ENCODE measurements at regions not wholly inside any gene's neighbourhood (a gene's known extent, or its start where the extent isn't known, plus 50 kb on each side); places are given as distances from the start of the nearest gene placed in this dataset.
"Not testable (repeated sequence)": the region's sequence is repeated elsewhere in the genome, so short reads cannot be mapped to it uniquely, and the experiment has no call there.

- DNase-seq: no peak
Observed at GRCh38 chr1:58934706-58935105, 150.9 kb upstream of the JUN start.

- DNase-seq: no peak
Observed at GRCh38 chr1:58936973-58937372, 153.1 kb upstream of the JUN start.

GRCh38 chr1:58939146-58939545 lies 155.3 kb upstream of the JUN start:
- no peak for DNase-seq

DNA sequence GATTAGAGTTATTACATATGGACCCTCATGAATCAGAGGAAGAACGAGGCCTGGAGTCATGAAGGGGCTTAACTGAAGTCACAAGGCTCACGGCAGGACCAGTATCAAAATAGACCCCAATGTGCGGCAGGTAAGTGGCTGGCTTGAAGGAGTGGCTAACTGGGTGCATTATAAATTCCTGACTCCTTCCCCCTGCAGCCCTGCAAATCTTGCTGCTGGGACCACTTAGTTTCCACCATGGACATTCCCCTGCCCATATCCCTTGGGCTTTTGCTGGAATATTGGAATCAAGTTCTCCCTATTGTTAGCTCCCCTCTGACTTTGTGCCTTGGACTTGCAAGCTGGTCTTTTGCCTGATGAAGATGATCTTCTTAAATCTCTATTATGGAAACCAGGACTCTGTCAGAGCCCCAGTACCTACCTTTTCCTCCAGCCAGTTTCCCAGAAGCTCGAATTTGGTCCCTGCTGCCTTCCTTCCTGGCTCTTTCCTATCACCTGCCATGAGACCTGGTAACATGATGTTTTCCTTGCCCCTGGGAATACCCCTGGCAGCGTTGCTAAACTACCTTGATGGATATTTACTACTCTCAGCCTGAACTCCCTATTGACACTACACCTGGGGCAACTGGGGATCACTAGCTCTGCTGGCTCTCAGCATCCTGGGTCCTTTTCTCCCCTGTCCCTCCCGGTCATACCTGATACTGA lies 156.0 kb upstream of the JUN start:
- DNase-seq: no peak

GRCh38 chr1:58941471-58942289 lies 157.8 kb upstream of the JUN start:
- DNase-seq: no peak

DNA sequence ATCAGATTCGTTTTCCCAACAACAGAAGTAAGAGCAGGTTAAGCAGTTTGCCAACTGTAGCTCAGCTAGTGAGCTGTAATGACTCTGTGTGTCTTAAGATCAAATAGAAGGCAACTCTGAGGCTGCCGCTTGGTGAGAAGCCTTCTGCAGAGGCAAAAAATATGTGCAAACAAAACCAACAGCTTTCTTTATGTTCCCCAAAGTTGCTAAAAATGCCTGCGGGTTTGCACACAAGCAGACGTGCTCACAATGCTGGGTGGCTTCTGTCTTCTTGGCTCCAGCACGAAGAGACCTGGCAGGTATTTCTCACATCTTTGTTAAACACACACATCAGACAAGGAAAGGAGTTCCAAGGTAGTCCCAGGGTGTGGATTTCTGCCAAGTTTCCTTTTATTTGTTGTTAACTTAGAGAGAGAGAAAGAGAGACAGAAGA lies 158.9 kb upstream of the JUN start:
- DNase-seq: no peak

- no peak for DNase-seq
Observed at GRCh38 chr1:58943776-58944175, 159.9 kb upstream of the JUN start.

DNA sequence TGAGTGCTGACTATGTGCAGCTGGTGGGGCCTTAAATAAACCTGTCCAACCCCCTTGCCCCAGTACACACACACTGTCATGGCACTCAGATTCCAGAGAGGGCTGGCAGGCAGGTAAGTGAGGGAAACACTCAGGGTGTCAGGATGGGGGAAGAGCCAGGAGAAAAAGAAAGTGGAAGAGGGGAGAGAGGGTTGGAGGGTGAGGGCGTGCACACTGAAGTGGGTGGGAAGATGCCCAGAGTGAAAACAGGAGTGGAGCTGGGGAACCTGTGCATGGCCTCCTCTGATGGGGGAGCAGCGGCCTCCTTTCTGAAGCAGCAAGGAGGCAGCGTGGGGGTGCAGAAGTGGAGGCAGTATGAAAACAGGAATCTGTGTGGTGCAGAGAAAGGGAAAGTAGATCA lies 160.6 kb upstream of the JUN start:
- DNase-seq: no peak

- DNase-seq: no peak
Observed at GRCh38 chr1:58946390-58946789, 162.5 kb upstream of the JUN start.

GRCh38 chr1:58948671-58949070 lies 164.8 kb upstream of the JUN start:
- DNase-seq: no peak

GRCh38 chr1:58949551-58950220 lies 165.8 kb upstream of the JUN start:
- no peak for DNase-seq

DNA sequence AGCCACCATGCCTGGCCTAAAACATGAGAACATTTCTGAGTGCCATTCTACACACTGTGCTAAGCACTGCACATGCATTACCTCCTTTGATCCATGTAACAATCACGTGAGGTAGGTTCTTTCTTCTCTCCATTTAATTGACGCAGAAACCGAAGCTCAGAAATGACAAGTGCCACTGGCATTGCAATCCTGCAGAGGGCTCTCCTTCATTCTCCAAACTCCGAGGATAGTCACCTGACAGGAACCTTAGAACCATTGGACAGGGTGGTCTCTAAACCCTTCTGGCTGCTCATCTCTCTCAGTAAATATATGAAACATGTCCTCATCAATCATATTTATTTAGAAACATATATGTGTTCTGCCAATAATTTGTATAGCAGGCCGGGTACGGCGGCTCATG lies 167.1 kb upstream of the JUN start:
- no peak for DNase-seq

DNA sequence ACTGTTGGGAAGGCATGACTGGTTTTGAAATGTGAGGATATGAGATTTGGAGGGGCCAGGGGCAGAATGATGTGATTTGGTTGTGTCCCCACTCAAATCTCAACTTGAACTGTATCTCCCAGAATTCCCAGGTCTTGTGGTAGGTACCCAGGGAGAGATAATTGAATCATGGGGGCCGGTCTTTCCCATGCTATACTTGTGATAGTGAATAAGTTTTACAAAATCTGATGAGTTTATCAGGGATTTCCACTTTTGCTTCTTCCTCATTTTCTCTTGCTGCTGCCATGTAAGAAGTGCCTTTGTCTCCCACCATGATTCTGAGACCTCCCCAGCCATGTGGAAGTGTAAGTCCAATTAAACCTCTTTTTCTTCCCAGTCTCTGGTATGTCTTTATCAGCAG lies 170.1 kb upstream of the JUN start:
- not testable (repeated sequence) for DNase-seq

DNA sequence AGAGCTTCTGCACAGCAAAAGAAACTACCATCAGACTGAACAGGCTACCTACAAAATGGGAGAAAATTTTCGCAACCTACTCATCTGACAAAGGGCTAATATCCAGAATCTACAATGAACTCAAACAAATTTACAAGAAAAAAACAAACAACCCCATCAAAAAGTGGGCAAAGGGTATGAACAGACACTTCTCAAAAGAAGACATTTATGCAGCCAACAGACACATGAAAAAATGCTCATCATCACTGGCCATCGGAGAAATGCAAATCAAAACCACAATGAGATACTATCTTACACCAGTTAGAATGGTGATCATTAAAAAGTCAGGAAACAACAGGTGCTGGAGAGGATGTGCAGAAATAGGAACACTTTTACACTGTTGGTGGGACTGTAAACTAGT lies 179.4 kb upstream of the JUN start:
- DNase-seq: not testable (repeated sequence)

DNA sequence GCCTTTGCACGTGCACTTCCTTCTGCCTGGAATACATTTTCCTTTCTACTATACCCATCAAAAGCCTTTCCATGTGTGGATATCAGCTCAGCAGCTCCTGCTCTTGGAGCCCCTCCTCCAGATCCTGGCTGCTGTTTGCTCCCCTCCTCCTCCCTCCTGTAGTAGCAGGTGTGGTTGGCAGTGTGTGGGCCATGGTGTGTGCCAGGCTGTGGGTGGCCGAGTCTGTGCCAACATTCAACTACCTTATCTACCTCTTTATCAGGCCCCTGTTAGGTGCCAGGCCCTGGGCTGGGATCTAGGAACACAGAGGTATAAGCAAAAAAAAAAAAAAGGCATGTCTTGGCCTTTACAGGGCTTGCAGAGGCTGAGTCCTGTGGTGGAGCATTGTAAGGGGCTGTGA lies 180.6 kb upstream of the JUN start:
- no peak for DNase-seq

DNA sequence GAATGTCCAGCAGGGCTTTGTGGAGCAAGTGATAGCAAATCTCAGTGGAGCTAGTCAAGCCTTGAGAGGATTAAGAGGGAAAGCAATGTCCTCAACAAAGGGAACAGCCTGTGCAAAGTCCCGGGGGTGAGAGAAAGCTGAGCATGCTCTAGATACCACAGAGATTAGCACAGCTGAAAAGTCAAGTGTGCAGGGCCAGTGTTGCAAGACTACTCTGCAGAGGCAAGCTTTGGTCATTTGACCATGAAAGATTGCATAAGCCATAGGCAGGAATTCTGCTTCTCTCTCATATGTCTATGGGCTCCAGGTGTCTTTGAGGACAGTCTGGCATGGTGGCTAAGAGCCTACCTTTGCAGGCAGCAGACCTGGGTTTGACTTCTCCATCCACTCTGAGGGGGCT lies 181.0 kb upstream of the JUN start:
- no peak for DNase-seq

DNA sequence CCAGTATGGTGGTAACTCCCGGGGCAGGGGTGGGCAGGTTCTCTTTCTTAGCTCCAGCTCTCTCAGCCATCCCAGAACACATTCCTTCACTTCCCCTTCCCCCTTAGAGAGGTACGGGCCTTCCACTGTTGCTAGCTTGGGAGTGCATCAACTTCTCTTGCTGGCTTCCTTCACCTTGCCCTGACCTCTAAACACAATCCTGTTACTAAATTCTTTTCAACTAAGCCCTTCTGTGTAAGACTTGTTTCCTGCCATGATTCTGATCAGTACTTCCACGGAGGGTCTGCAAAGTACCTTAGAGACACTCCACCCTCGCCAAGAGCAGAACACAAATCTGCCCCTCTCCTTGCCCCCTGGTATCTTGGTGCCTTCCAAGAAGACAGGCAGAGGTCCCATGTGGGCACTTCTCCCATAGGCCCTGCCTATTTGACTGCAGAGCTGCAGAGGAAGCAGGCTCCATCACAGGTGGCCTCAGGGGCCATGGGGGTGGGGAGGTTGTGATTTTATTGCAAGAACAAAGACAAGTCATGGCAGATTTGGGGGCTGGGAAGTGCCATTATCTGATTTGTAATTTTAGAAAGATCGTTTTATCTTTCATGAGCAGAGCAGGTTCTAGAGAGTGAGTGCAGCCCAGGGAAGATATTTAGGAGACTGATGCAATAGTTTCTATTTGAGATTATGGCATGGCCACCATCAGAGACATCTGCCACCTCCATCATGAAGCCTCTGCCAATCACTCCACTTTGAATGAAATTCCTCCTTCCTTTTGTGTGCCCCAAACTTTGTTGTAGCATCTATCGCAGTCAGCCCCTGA lies 182.5 kb upstream of the JUN start:
- no peak for DNase-seq

- DNase-seq: no peak
Observed at GRCh38 chr1:58966917-58967740, 183.3 kb upstream of the JUN start.

DNA sequence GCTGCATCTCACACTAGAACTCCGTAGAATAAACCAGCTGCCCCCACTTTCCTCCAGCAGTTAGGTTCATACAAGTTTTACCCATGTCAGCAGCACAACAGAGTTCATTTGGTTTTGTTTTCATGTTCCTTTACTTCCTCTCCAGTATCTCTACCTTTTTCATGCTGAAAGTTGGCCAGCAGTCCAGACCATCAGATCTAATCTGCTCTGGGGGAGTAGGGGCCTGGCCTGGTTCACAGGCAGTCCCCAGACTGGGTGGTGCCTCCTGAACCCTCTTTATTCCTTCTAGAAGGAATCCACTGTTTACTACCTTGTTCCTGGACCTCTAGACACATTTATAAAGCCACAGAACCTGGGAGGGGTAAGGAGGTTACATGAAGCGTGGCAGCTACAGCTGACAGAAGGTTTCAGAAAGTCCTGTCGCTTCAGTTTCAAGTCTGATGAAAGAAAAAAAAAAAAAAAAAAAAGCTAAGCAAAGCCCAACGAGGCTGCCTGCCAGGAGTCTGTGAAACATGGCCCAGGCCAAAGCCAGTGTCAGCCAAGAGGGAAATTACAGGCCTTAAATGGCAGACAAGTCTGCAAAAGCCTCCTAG lies 184.6 kb upstream of the JUN start:
- peak; percentile 79 for DNase-seq

- not testable (repeated sequence) for DNase-seq
Observed at GRCh38 chr1:58969176-58969575, 185.3 kb upstream of the JUN start.

All from muscle of arm (tissue), 1 donor.